ENCODE measurements at regions not wholly inside any gene's neighbourhood (a gene's known extent, or its start where the extent isn't known, plus 50 kb on each side); places are given as distances from the start of the nearest gene placed in this dataset.

GRCh38 chr11:81494431-81494830 lies 1239.2 kb downstream of the FAM181B start:
- Histone ChIP-seq H3K27ac (ENCODE audit: low read depth in 1 of 2, low read length in 2 of 2) (no peak overlapping the region), H3K27me3 (ENCODE audit: control insufficient read depth in 1 of 2, insufficient read depth in 2 of 2, low read length in 2 of 2) (no peaks in the 10 kb centered on the region), H3K4me3 (ENCODE audit: low read length) (no peak overlapping the region), H3K9me3 (ENCODE audit: control insufficient read depth in 1 of 2, insufficient read depth in 1 of 2, low read length in 2 of 2) (no peaks in the 10 kb centered on the region), H3K36me3 (ENCODE audit: insufficient read depth, low read length) (no peaks in the 10 kb centered on the region), H3K4me1 (ENCODE audit: insufficient read depth, low read length) (no peaks in the 10 kb centered on the region)
- H3K4me3 Mint-ChIP-seq: no peak overlapping the region
- no peaks in the 10 kb centered on the region for H3K27me3 Mint-ChIP-seq
- H3K27ac Mint-ChIP-seq: no peak overlapping the region
- DNase-seq (no peak), ATAC-seq (ENCODE audit: poor library complexity) (no peak)
- POLR2A ChIA-PET: no interaction called here
- CTCF ChIA-PET: no interaction called here
- no peaks in the 10 kb centered on the region for H3K4me1 Mint-ChIP-seq (ENCODE audit: low read depth)
- H3K9me3 Mint-ChIP-seq: no peaks in the 10 kb centered on the region
- no peaks in the 10 kb centered on the region for H3K36me3 Mint-ChIP-seq (ENCODE audit: low read depth)
- no peak for TF ChIP-seq CTCF (IDR thresholded peaks at IDR 0.05)
- intact Hi-C loops (cut with DNase I, micrococcal nuclease): no loop called here

GRCh38 chr11:81492923-81493445 lies 1240.7 kb downstream of the FAM181B start:
- no peak for TF ChIP-seq CTCF (IDR thresholded peaks at IDR 0.05)
- Mint-ChIP-seq H3K36me3 (ENCODE audit: low read depth) (no peaks in the 10 kb centered on the region), H3K4me1 (ENCODE audit: low read depth) (no peaks in the 10 kb centered on the region), H3K27me3 (no peaks in the 10 kb centered on the region), H3K27ac (no peak overlapping the region), H3K9me3 (no peaks in the 10 kb centered on the region), H3K4me3 (no peak overlapping the region)
- Histone ChIP-seq H3K9me3 (ENCODE audit: control insufficient read depth in 1 of 2, insufficient read depth in 1 of 2, low read length in 2 of 2) (no peaks in the 10 kb centered on the region), H3K36me3 (ENCODE audit: insufficient read depth, low read length) (no peaks in the 10 kb centered on the region), H3K27me3 (ENCODE audit: control insufficient read depth in 1 of 2, insufficient read depth in 2 of 2, low read length in 2 of 2) (no peaks in the 10 kb centered on the region), H3K27ac (ENCODE audit: low read depth in 1 of 2, low read length in 2 of 2) (no peak overlapping the region), H3K4me3 (ENCODE audit: low read length) (no peak overlapping the region), H3K4me1 (ENCODE audit: insufficient read depth, low read length) (no peaks in the 10 kb centered on the region)
- ChIA-PET POLR2A (no interaction called here), CTCF (no interaction called here)
- DNase-seq (no peak), ATAC-seq (ENCODE audit: poor library complexity) (no peak)
- intact Hi-C loops (cut with DNase I, micrococcal nuclease): no loop called here

- no peaks in the 10 kb centered on the region for H3K36me3 Mint-ChIP-seq (ENCODE audit: low read depth)
- Histone ChIP-seq H3K9me3 (ENCODE audit: control insufficient read depth in 1 of 2, insufficient read depth in 1 of 2, low read length in 2 of 2) (no peaks in the 10 kb centered on the region), H3K4me1 (ENCODE audit: insufficient read depth, low read length) (no peaks in the 10 kb centered on the region), H3K4me3 (ENCODE audit: low read length) (no peak overlapping the region), H3K27me3 (ENCODE audit: control insufficient read depth in 1 of 2, insufficient read depth in 2 of 2, low read length in 2 of 2) (no peaks in the 10 kb centered on the region), H3K36me3 (ENCODE audit: insufficient read depth, low read length) (no peaks in the 10 kb centered on the region), H3K27ac (ENCODE audit: low read depth in 1 of 2, low read length in 2 of 2) (no peak overlapping the region)
- ATAC-seq (ENCODE audit: poor library complexity): no peak
- no peak overlapping the region for H3K27ac Mint-ChIP-seq
- peaks cover 2% of the 10 kb centered on the region for H3K9me3 Mint-ChIP-seq
- no peak for TF ChIP-seq CTCF (IDR thresholded peaks at IDR 0.05)
- ChIA-PET CTCF (no interaction called here), POLR2A (no interaction called here)
- no peak for DNase-seq
- no peaks in the 10 kb centered on the region for H3K4me1 Mint-ChIP-seq (ENCODE audit: low read depth)
- no peak overlapping the region for H3K4me3 Mint-ChIP-seq
- no peaks in the 10 kb centered on the region for H3K27me3 Mint-ChIP-seq
- intact Hi-C loops (cut with DNase I, micrococcal nuclease): no loop called here
These were observed 1246.6 kb downstream of the FAM181B start for GRCh38 chr11:81487109-81487508.

All from CD4-positive, alpha-beta T cell (primary cell).